ENCODE measurements at regions not wholly inside any gene's neighbourhood (a gene's known extent, or its start where the extent isn't known, plus 50 kb on each side); places are given as distances from the start of the nearest gene placed in this dataset.

DNA sequence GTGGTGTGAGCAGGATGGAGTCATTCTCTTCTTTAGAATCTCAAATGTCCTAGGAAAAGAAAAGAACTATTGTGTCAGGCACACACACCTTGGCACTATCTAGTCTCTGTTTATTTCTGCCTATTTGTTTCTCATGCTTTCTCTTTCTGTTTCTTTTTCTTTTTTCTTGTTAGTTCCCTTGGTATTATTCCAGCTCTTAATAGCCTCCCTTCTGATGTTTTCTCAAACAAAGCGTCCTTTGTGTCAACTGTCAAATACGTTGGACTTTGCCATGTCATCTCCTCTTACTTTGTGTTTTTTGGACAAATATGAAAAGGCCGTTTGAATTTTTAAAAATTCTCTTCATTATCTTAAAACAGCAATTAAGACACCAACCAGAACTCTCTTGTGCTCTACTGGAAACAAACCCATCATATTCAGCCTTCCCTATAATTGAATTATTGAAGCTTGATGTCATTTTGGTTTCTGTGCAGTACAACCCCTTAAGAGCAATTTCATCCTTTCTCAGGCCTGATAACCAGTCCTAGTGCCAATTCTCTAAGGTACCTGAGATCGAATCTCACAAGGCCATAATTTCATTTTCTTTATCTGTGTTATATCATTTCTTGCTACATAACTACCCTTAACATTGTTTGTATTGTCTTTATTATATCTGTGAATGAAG lies 497.8 kb upstream of the NRP1 start:
- TF ChIP-seq, protein P1, sequence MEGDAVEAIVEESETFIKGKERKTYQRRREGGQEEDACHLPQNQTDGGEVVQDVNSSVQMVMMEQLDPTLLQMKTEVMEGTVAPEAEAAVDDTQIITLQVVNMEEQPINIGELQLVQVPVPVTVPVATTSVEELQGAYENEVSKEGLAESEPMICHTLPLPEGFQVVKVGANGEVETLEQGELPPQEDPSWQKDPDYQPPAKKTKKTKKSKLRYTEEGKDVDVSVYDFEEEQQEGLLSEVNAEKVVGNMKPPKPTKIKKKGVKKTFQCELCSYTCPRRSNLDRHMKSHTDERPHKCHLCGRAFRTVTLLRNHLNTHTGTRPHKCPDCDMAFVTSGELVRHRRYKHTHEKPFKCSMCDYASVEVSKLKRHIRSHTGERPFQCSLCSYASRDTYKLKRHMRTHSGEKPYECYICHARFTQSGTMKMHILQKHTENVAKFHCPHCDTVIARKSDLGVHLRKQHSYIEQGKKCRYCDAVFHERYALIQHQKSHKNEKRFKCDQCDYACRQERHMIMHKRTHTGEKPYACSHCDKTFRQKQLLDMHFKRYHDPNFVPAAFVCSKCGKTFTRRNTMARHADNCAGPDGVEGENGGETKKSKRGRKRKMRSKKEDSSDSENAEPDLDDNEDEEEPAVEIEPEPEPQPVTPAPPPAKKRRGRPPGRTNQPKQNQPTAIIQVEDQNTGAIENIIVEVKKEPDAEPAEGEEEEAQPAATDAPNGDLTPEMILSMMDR (IDR thresholded peaks at IDR 0.05; ENCODE audit: low read depth, low read length, poor library complexity, severe bottlenecking): no peak
- no peak for TF ChIP-seq EZH2phosphoT487 (IDR thresholded peaks at IDR 0.05; ENCODE audit: borderline replicate concordance, low read length)
